Right lobe of liver (tissue), 4 donors: ENCODE measurements at regions not wholly inside any gene's neighbourhood (a gene's known extent, or its start where the extent isn't known, plus 50 kb on each side); places are given as distances from the start of the nearest gene placed in this dataset.

Source experiments
- CTCF ChIP-seq, 4 donors: fragments of 200-600 bp in 3 of 4; fragments of 450-650 bp in 1 of 4; IDR thresholded peaks; one replicate each; pipeline versions ENCODE4 v1.5.1 to v1.8.0; 2016 to 2022; ENCODE audit warnings: antibody characterized with exemption in 4 of 4, mild to moderate bottlenecking in 2 of 4
- POLR2A ChIP-seq: fragments of 450-650 bp; IDR thresholded peaks from one replicate; pipeline ENCODE4 v1.6.1; 2017; ENCODE audit warnings: antibody characterized with exemption, mild to moderate bottlenecking
- donor health status: DM: no; HTN: no; CAD: no.
- donor health status: DM: no; HTN: no; CAD: no.
- donor health status: DM: no; HTN: yes; CAD: no.

GRCh38 chr12:90456248-90456647 lies 498.7 kb downstream of the CCER1 start:
- TF ChIP-seq CTCF (IDR thresholded peaks at IDR 0.05) (no peak), POLR2A (no peak)
